Gastroesophageal sphincter (tissue), 4 donors: ENCODE measurements at regions not wholly inside any gene's neighbourhood (a gene's known extent, or its start where the extent isn't known, plus 50 kb on each side); places are given as distances from the start of the nearest gene placed in this dataset.

Experiments
- ATAC-seq: fragments of 150-250 bp; one replicate; pipeline ENCODE4 v1.9.1; 2016; ENCODE audit warnings: mild to moderate bottlenecking, moderate library complexity
- H3K27ac ChIP-seq, 4 donors: fragments of 200-600 bp; sonication (generic) in 3 of 4; 1 replicate in 3 of 4; 2 replicates in 1 of 4; pipeline ENCODE4 v1.5.1; 2016 to 2019
- H3K27me3 ChIP-seq: fragments of 200-600 bp; sonication (generic); one replicate; pipeline ENCODE4 v1.5.1; 2019
- H3K36me3 ChIP-seq, 2 donors: fragments of 200-600 bp; sonication (generic); one replicate each; pipeline ENCODE4 v1.5.1; 2019; ENCODE audit warnings: control low read depth in 1 of 2
- H3K4me1 ChIP-seq, 3 donors: fragments of 200-600 bp; sonication (generic); 1 replicate in 2 of 3; 2 replicates in 1 of 3; pipeline ENCODE4 v1.5.1; 2016 to 2019; ENCODE audit warnings: control low read depth in 2 of 3
- H3K4me3 ChIP-seq, 2 donors: fragments of 200-600 bp; sonication (generic); one replicate each; pipeline ENCODE4 v1.5.1; 2019; ENCODE audit warnings: mild to moderate bottlenecking in 1 of 2, moderate library complexity in 1 of 2
- H3K9me3 ChIP-seq, 3 donors: fragments of 200-600 bp; sonication (generic); one replicate each; pipeline ENCODE4 v1.5.1; 2017 to 2019; ENCODE audit warnings: control low read depth in 2 of 3
- EP300 ChIP-seq: sonication (generic); formaldehyde crosslinking; IDR thresholded peaks from one replicate; pipeline ENCODE4 v1.6.1; 2017; ENCODE audit warnings: antibody characterized with exemption, mild to moderate bottlenecking
- POLR2A ChIP-seq, 2 donors: fragments of 450-650 bp; IDR thresholded peaks; one replicate each; pipeline ENCODE4 v1.6.1; 2017; ENCODE audit warnings: antibody characterized with exemption in 2 of 2, mild to moderate bottlenecking in 2 of 2, moderate library complexity in 1 of 2
- POLR2AphosphoS5 ChIP-seq: sonication (generic); formaldehyde crosslinking; IDR thresholded peaks from one replicate; pipeline ENCODE4 v1.6.1; 2017; ENCODE audit warnings: antibody characterized with exemption
- WGBS, 2 donors: methylation state at CpG; one replicate each; pipeline ENCODE4 v1.1.5; 2018; ENCODE audit warnings: low coverage in 1 of 2; 5-methylcytosine and 5-hydroxymethylcytosine counted together
- TF ChIP-seq, protein P1 (sequence below), 4 experiments: fragments of 200-600 bp in 2 of 4; fragments of 450-650 bp in 2 of 4; sonication (generic) in 1 of 4; IDR thresholded peaks; one replicate each; pipeline ENCODE4 v1.5.1; 2017 to 2019; ENCODE audit warnings: antibody characterized with exemption in 4 of 4, mild to moderate bottlenecking in 2 of 4, moderate library complexity in 2 of 4

DNA sequence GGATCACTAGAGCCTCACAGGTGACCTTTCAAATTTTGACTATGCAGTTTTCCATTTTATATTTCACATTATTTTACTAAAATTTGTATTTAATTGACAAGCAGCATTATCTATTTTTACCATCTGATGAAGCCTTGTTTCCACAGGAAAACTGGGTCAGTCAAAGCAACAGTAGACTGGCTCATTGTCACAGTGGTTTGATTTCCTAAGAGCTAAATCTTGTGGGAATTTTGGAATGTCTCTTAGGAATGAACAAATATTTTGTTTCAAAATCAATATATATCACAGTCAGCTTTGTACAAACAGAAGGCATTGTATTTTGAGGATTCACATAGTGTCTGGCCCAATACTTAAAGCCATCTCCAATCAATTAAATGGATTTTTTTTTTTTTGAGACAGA, 152.6 kb upstream of the RNPC3 start:
- no peak overlapping the region for H3K27ac ChIP-seq
- TF ChIP-seq POLR2AphosphoS5 (no peak), EP300 (no peak), POLR2A (IDR thresholded peaks at IDR 0.05) (no peak)
- TF ChIP-seq, protein P1, sequence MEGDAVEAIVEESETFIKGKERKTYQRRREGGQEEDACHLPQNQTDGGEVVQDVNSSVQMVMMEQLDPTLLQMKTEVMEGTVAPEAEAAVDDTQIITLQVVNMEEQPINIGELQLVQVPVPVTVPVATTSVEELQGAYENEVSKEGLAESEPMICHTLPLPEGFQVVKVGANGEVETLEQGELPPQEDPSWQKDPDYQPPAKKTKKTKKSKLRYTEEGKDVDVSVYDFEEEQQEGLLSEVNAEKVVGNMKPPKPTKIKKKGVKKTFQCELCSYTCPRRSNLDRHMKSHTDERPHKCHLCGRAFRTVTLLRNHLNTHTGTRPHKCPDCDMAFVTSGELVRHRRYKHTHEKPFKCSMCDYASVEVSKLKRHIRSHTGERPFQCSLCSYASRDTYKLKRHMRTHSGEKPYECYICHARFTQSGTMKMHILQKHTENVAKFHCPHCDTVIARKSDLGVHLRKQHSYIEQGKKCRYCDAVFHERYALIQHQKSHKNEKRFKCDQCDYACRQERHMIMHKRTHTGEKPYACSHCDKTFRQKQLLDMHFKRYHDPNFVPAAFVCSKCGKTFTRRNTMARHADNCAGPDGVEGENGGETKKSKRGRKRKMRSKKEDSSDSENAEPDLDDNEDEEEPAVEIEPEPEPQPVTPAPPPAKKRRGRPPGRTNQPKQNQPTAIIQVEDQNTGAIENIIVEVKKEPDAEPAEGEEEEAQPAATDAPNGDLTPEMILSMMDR (IDR thresholded peaks at IDR 0.05) = no peak
- H3K27me3 ChIP-seq = no peaks in the 10 kb centered on the region
- H3K4me1 ChIP-seq = no peaks in the 10 kb centered on the region
- H3K36me3 ChIP-seq = no peaks in the 10 kb centered on the region
- no peak overlapping the region for H3K4me3 ChIP-seq
- ATAC-seq = no peak
- peaks cover 0 to 4% (median 0%) of the 10 kb centered on the region in 3 donors for H3K9me3 ChIP-seq

DNA sequence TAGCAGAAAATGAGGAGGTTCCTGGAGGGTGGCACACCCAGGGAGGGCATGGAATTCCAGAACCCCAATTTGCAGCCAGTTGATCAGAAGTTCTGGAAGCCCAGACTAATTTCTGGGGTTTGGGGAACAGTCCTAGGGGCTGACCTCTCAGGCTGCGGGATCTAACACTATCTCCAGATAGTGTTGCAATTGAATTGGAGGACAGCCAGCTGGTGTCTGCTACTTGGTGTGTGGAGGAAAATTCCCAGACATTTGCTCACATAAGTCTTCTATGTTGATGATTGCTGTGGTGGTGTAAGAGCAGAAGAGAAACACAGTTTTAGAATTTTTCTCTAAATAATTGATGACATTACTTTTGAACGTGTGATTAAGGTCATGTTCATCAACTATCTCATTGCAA, 154.3 kb upstream of the RNPC3 start:
- WGBS, 2 donors = 52 to 57% methylated on average over 1 to 2 of the region's 2 CpGs
- no peaks in the 10 kb centered on the region for H3K36me3 ChIP-seq
- H3K27me3 ChIP-seq = no peaks in the 10 kb centered on the region
- no peaks in the 10 kb centered on the region for H3K9me3 ChIP-seq
- ATAC-seq = no peak
- no peak overlapping the region for H3K27ac ChIP-seq
- H3K4me1 ChIP-seq = no peaks in the 10 kb centered on the region
- H3K4me3 ChIP-seq = no peak overlapping the region
- TF ChIP-seq, protein P1 (IDR thresholded peaks at IDR 0.05) = no peak
- no peak for TF ChIP-seq POLR2AphosphoS5

DNA sequence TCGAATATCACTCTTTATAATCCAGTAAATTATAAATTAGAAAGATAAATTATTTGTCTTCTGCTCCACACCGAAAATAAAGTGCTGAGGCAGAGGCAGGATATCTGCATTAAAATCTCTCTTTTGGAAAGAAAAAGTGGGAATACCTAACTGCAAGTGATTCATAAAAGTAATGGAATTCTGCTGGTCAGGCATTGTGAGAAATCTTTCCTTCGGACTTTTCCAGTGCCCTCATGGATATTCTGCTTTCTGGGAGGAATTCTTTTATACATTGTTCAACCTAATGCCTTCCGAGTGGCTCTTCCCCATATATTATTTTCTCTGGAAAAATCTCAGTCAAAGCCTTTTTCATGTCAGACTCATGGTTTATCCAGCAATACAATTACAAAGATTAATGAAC, 158.3 kb upstream of the RNPC3 start:
- TF ChIP-seq, protein P1 (IDR thresholded peaks at IDR 0.05) = no peak
- TF ChIP-seq POLR2AphosphoS5 = no peak
- TF ChIP-seq POLR2A (IDR thresholded peaks at IDR 0.05) = no peak
- TF ChIP-seq EP300 = no peak
- 74 to 100% methylated on average over 2 to 4 of the region's 4 CpGs for WGBS, 2 donors
- H3K27me3 ChIP-seq = no peaks in the 10 kb centered on the region
- no peak overlapping the region for H3K27ac ChIP-seq
- ATAC-seq = no peak
- no peaks in the 10 kb centered on the region for H3K4me1 ChIP-seq
- H3K9me3 ChIP-seq = no peaks in the 10 kb centered on the region
- no peaks in the 10 kb centered on the region for H3K36me3 ChIP-seq
- no peak overlapping the region for H3K4me3 ChIP-seq

DNA sequence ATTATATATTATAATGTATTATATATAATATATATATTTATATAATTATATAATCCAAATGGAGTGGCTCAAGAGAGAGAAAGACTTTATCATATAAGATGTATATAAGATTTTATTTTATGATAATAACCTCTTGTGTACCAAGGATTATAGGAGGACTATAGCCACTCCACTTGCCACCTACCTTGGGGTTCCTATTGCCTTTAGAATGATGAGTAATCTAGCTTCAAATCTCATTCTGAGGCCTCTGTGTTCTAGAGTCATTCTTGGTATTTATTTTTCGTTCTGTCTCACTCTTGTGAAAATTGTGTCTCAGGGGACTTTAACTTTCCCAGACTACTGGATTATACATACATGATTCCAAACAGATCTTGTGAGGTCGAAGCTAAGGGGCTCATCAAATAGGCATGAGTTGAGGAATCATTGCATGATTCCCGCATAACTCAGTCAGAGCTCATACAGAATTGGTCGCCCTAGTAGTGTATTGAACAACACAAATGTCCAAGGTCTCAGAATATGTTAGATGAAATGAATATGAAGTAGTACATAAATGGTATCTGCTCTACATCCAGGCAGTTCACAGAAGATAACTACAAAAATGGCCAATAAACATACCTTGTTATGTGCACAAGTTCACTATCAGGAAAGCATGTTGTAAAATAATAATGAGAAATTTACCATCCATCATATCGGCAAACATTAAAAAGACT, 159.5 kb upstream of the RNPC3 start:
- ATAC-seq = no peak
- no peaks in the 10 kb centered on the region for H3K27me3 ChIP-seq
- H3K4me3 ChIP-seq = no peak overlapping the region
- 91 to 95% methylated on average over 5 of the region's 5 CpGs for WGBS, 2 donors
- H3K36me3 ChIP-seq = no peaks in the 10 kb centered on the region
- H3K9me3 ChIP-seq = no peaks in the 10 kb centered on the region
- no peak overlapping the region for H3K27ac ChIP-seq
- no peaks in the 10 kb centered on the region for H3K4me1 ChIP-seq
- no peak for TF ChIP-seq EP300
- TF ChIP-seq, protein P1 (IDR thresholded peaks at IDR 0.05) = no peak
- no peak for TF ChIP-seq POLR2A (IDR thresholded peaks at IDR 0.05)
- TF ChIP-seq POLR2AphosphoS5 = no peak

DNA sequence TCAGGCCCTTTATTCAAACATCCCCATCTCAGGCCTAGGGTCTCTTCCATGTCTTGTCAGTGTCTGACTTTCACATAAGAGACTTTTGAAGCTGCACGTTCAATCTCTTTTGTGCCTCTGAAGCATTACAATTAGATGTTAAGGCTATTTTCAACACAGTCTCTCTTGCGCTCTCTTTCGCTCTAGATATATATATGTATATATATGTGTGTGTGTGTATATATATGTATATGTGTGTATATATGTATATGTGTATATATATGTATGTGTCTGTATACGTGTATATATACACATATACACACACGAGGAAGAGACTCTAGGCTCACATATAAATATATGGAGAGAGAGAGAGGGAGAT, 162.5 kb upstream of the RNPC3 start:
- no peak overlapping the region for H3K27ac ChIP-seq
- ATAC-seq = no peak
- no peak overlapping the region for H3K4me3 ChIP-seq
- no peaks in the 10 kb centered on the region for H3K27me3 ChIP-seq
- H3K9me3 ChIP-seq = no peaks in the 10 kb centered on the region
- 89 to 97% methylated on average over 3 to 5 of the region's 5 CpGs for WGBS, 2 donors
- no peaks in the 10 kb centered on the region for H3K36me3 ChIP-seq
- no peak for TF ChIP-seq EP300
- TF ChIP-seq POLR2AphosphoS5 = no peak
- TF ChIP-seq, protein P1 (IDR thresholded peaks at IDR 0.05) = no peak
- no peak for TF ChIP-seq POLR2A (IDR thresholded peaks at IDR 0.05)
- no peaks in the 10 kb centered on the region for H3K4me1 ChIP-seq
